Adrenal gland (tissue), 9 donors: ENCODE measurements at regions not wholly inside any gene's neighbourhood (a gene's known extent, or its start where the extent isn't known, plus 50 kb on each side); places are given as distances from the start of the nearest gene placed in this dataset.

Experiments used
- DNase-seq, 7 donors: peaks; one replicate each; pipeline ENCODE4 v3.0.0-alpha.2; 2019 to 2020
- H3K27ac ChIP-seq, 5 donors: fragments of 200-600 bp; sonication (generic) in 4 of 5; 1 replicate in 3 of 5; 2 replicates in 2 of 5; pipeline versions ENCODE4 v1.5.1 to v1.8.0; 2016 to 2020; ENCODE audit warnings: mild to moderate bottlenecking in 1 of 5
- H3K27me3 ChIP-seq: fragments of 200-600 bp; 2 replicates; pipeline ENCODE4 v1.8.0; 2021
- H3K36me3 ChIP-seq, 2 donors: fragments of 200-600 bp; replicated peaks in 1 of 2; 1 replicate in 1 of 2; 2 replicates in 1 of 2; pipeline versions ENCODE4 v1.5.1 to v1.8.0; 2018 to 2022
- H3K4me1 ChIP-seq, 2 donors: fragments of 200-600 bp; replicated peaks in 1 of 2; 1 replicate in 1 of 2; 2 replicates in 1 of 2; pipeline versions ENCODE4 v1.5.1 to v1.8.0; 2018 to 2021
- H3K4me3 ChIP-seq, 4 donors: fragments of 200-600 bp; sonication (generic) in 3 of 4; one replicate each; pipeline ENCODE4 v1.5.1; 2016 to 2018
- H3K9me3 ChIP-seq, 3 donors: fragments of 200-600 bp; sonication (generic) in 1 of 3; replicated peaks in 1 of 3; 1 replicate in 2 of 3; 2 replicates in 1 of 3; pipeline versions ENCODE4 v1.5.1 to v1.8.0; 2016 to 2021
- POLR2A ChIP-seq, 2 donors: fragments of 450-650 bp; IDR thresholded peaks; one replicate each; pipeline ENCODE4 v1.6.1; 2017; ENCODE audit warnings: antibody characterized with exemption in 2 of 2, mild to moderate bottlenecking in 2 of 2, moderate library complexity in 1 of 2
- WGBS, 4 donors: extraction: QIAGEN DNeasy Blood & Tissue Kit in 2 of 4; methylation state at CpG; one replicate each; pipeline versions ENCODE4 v1.1.5 to v1.1.7; 2013 to 2017; 5-methylcytosine and 5-hydroxymethylcytosine counted together
- intact Hi-C, 2 donors: fragments of 100-400 bp; cut with DNase I; formaldehyde crosslinking; loops; one replicate each; pipeline versions ENCODE4 v1.14.1 to v1.15.0; 2022 to 2023
- TF ChIP-seq, protein P1 (sequence below), 6 experiments: fragments of 450-650 bp in 4 of 6; fragments of 200-600 bp in 2 of 6; sonication (generic) in 1 of 6; IDR thresholded peaks; 1 replicate in 5 of 6; 2 replicates in 1 of 6; pipeline versions ENCODE4 v1.5.1 to v1.8.0; 2016 to 2021; ENCODE audit warnings: antibody characterized with exemption in 6 of 6, mild to moderate bottlenecking in 2 of 6, moderate library complexity in 1 of 6
- donor health status: healthy with polysubstance abuse.
- donor health status: Bipolar disorder and iron deficiency.
- donor health status: DM: yes; HTN: yes; CAD: no.
- donor health status: DM: no; HTN: no; CAD: no.
- donor health status: DM: no; HTN: no; CAD: no.

DNA sequence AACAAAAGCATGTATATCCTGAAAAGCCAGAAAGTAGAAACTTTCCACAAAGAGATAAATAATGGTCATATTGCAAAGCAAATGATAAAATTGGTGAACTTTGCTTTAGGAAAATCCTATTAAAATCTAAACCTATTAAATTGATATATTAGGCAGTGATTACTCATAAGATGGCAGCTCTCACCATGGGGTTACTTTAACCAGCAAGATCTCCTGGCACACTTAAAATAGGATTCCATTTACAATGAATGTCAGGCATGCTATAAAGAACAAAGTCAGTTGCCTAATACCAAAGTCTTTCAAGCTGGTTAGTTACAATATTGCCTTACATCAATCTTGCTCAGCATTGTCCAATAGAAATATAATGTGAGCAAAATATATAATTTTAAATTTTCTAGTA, 816.2 kb downstream of the BCL11A start:
- H3K27me3 ChIP-seq, result no peaks in the 10 kb centered on the region
- H3K9me3 ChIP-seq, result no peaks in the 10 kb centered on the region
- no peaks in the 10 kb centered on the region for H3K36me3 ChIP-seq
- TF ChIP-seq, protein P1, sequence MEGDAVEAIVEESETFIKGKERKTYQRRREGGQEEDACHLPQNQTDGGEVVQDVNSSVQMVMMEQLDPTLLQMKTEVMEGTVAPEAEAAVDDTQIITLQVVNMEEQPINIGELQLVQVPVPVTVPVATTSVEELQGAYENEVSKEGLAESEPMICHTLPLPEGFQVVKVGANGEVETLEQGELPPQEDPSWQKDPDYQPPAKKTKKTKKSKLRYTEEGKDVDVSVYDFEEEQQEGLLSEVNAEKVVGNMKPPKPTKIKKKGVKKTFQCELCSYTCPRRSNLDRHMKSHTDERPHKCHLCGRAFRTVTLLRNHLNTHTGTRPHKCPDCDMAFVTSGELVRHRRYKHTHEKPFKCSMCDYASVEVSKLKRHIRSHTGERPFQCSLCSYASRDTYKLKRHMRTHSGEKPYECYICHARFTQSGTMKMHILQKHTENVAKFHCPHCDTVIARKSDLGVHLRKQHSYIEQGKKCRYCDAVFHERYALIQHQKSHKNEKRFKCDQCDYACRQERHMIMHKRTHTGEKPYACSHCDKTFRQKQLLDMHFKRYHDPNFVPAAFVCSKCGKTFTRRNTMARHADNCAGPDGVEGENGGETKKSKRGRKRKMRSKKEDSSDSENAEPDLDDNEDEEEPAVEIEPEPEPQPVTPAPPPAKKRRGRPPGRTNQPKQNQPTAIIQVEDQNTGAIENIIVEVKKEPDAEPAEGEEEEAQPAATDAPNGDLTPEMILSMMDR (IDR thresholded peaks at IDR 0.05), result no peak
- no peak for TF ChIP-seq POLR2A (IDR thresholded peaks at IDR 0.05)
- H3K27ac ChIP-seq, result no peak overlapping the region
- H3K4me1 ChIP-seq, result no peaks in the 10 kb centered on the region
- DNase-seq, result no peak
- intact Hi-C loops, result no loop called here
- H3K4me3 ChIP-seq, result no peak overlapping the region

DNA sequence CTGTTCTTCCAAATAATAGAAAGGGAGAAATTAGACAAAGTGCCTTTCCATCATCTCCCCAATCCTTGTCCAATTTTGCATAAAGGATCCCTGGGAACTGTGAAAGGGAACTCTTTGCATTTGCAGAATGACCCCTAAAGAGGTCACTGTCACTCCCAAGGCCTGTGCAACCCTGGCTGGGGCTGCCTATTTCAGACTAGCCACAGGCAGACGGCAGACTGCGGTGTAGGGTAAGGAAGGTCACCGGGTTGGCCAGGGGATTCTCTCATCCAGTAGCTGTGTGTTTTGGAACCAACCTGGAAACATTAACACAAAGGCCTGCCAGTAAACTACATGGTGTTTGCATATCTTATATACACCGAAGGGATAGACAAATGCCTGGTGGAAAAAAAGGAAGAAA, 818.7 kb downstream of the BCL11A start:
- H3K4me3 ChIP-seq, result no peak overlapping the region
- TF ChIP-seq, protein P1 (IDR thresholded peaks at IDR 0.05), result no peak
- no peak for TF ChIP-seq POLR2A (IDR thresholded peaks at IDR 0.05)
- H3K9me3 ChIP-seq, result no peaks in the 10 kb centered on the region
- DNase-seq, result no peak
- intact Hi-C loops, result no loop called here
- H3K27ac ChIP-seq, result no peak overlapping the region
- 46 to 59% (median 56%) methylated on average over 4 of the region's 4 CpGs for WGBS, 4 donors
- H3K27me3 ChIP-seq, result no peaks in the 10 kb centered on the region
- H3K36me3 ChIP-seq, result no peaks in the 10 kb centered on the region
- no peaks in the 10 kb centered on the region for H3K4me1 ChIP-seq

- WGBS, 4 donors, result 61 to 78% (median 74%) methylated on average over 3 of the region's 3 CpGs
These were observed 819.5 kb downstream of the BCL11A start for GRCh38 chr2:59733970-59734369.

GRCh38 chr2:59733567-59733930, 819.9 kb downstream of the BCL11A start:
- Histone ChIP-seq H3K4me1 (no peaks in the 10 kb centered on the region), H3K27ac (no peak overlapping the region), H3K4me3 (no peak overlapping the region), H3K9me3 (no peaks in the 10 kb centered on the region), H3K36me3 (no peaks in the 10 kb centered on the region), H3K27me3 (no peaks in the 10 kb centered on the region)
- no peak for TF ChIP-seq POLR2A (IDR thresholded peaks at IDR 0.05)
- TF ChIP-seq, protein P1 (IDR thresholded peaks at IDR 0.05), result no peak
- intact Hi-C loops, result no loop called here
- DNase-seq, result no peak
- 70 to 100% (median 76%) methylated on average over 2 of the region's 2 CpGs for WGBS, 4 donors

More at GRCh38 chr2:59733970-59734369, 819.5 kb downstream of the BCL11A start:
- Histone ChIP-seq H3K27ac (no peak overlapping the region), H3K36me3 (no peaks in the 10 kb centered on the region), H3K4me1 (no peaks in the 10 kb centered on the region), H3K9me3 (no peaks in the 10 kb centered on the region), H3K27me3 (no peaks in the 10 kb centered on the region), H3K4me3 (no peak overlapping the region)
- intact Hi-C loops, result no loop called here
- TF ChIP-seq, protein P1 (IDR thresholded peaks at IDR 0.05), result no peak
- no peak for TF ChIP-seq POLR2A (IDR thresholded peaks at IDR 0.05)
- DNase-seq, result no peak
